ENCODE measurements at regions not wholly inside any gene's neighbourhood (a gene's known extent, or its start where the extent isn't known, plus 50 kb on each side); places are given as distances from the start of the nearest gene placed in this dataset.

GRCh38 chr12:91551242-91551641, 368.6 kb upstream of the DCN start:
- Mint-ChIP-seq H3K4me1 (ENCODE audit: low read depth) (no peaks in the 10 kb centered on the region), H3K4me3 (no peak overlapping the region), H3K27ac (no peak overlapping the region), H3K36me3 (ENCODE audit: low read depth) (no peaks in the 10 kb centered on the region), H3K27me3 (ENCODE audit: low read depth) (peaks cover 7% of the 10 kb centered on the region), H3K9me3 (peaks cover 4% of the 10 kb centered on the region)
- no peak for DNase-seq (ENCODE audit: low spot score)

GRCh38 chr12:91542666-91543065, 360.0 kb upstream of the DCN start:
- no peak for DNase-seq (ENCODE audit: low spot score)
- Mint-ChIP-seq H3K4me3 (no peak overlapping the region), H3K4me1 (ENCODE audit: low read depth) (no peaks in the 10 kb centered on the region), H3K36me3 (ENCODE audit: low read depth) (no peaks in the 10 kb centered on the region), H3K9me3 (peaks cover 4% of the 10 kb centered on the region), H3K27ac (no peak overlapping the region), H3K27me3 (ENCODE audit: low read depth) (peaks cover 1% of the 10 kb centered on the region)

- Mint-ChIP-seq H3K27me3 (ENCODE audit: low read depth) (no peaks in the 10 kb centered on the region), H3K4me3 (no peak overlapping the region), H3K4me1 (ENCODE audit: low read depth) (no peaks in the 10 kb centered on the region), H3K36me3 (ENCODE audit: low read depth) (no peaks in the 10 kb centered on the region), H3K9me3 (peaks cover 2% of the 10 kb centered on the region), H3K27ac (no peak overlapping the region)
- no peak for DNase-seq (ENCODE audit: low spot score)
These were observed 359.4 kb upstream of the DCN start for GRCh38 chr12:91542067-91542466.

GRCh38 chr12:91538418-91538817, 355.8 kb upstream of the DCN start:
- Mint-ChIP-seq H3K27ac (no peak overlapping the region), H3K36me3 (ENCODE audit: low read depth) (no peaks in the 10 kb centered on the region), H3K4me1 (ENCODE audit: low read depth) (no peaks in the 10 kb centered on the region), H3K9me3 (peaks cover 3% of the 10 kb centered on the region), H3K4me3 (no peak overlapping the region), H3K27me3 (ENCODE audit: low read depth) (no peaks in the 10 kb centered on the region)
- DNase-seq (ENCODE audit: low spot score): no peak

- Mint-ChIP-seq H3K27me3 (ENCODE audit: low read depth) (peaks cover 2% of the 10 kb centered on the region), H3K9me3 (peaks cover 3% of the 10 kb centered on the region), H3K4me3 (no peak overlapping the region), H3K27ac (no peak overlapping the region), H3K4me1 (ENCODE audit: low read depth) (no peaks in the 10 kb centered on the region), H3K36me3 (ENCODE audit: low read depth) (no peaks in the 10 kb centered on the region)
- DNase-seq (ENCODE audit: low spot score): no peak
These were observed 350.7 kb upstream of the DCN start for GRCh38 chr12:91533366-91533765.

GRCh38 chr12:91529829-91530228, 347.2 kb upstream of the DCN start:
- H3K4me3 Mint-ChIP-seq: no peak overlapping the region
- peaks cover 3% of the 10 kb centered on the region for H3K9me3 Mint-ChIP-seq
- DNase-seq (ENCODE audit: low spot score): no peak
- peaks cover 2% of the 10 kb centered on the region for H3K27me3 Mint-ChIP-seq (ENCODE audit: low read depth)
- H3K27ac Mint-ChIP-seq: no peak overlapping the region
- H3K4me1 Mint-ChIP-seq (ENCODE audit: low read depth): no peaks in the 10 kb centered on the region
- H3K36me3 Mint-ChIP-seq (ENCODE audit: low read depth): no peaks in the 10 kb centered on the region

GRCh38 chr12:91523831-91524230, 341.2 kb upstream of the DCN start:
- no peaks in the 10 kb centered on the region for H3K9me3 Mint-ChIP-seq
- no peak for DNase-seq (ENCODE audit: low spot score)
- H3K27me3 Mint-ChIP-seq (ENCODE audit: low read depth): no peaks in the 10 kb centered on the region
- H3K4me1 Mint-ChIP-seq (ENCODE audit: low read depth): no peaks in the 10 kb centered on the region
- no peak overlapping the region for H3K4me3 Mint-ChIP-seq
- H3K36me3 Mint-ChIP-seq (ENCODE audit: low read depth): no peaks in the 10 kb centered on the region
- no peak overlapping the region for H3K27ac Mint-ChIP-seq

GRCh38 chr12:91516695-91517047, 334.1 kb upstream of the DCN start:
- Mint-ChIP-seq H3K36me3 (ENCODE audit: low read depth) (no peaks in the 10 kb centered on the region), H3K27ac (no peak overlapping the region), H3K4me1 (ENCODE audit: low read depth) (no peaks in the 10 kb centered on the region), H3K27me3 (ENCODE audit: low read depth) (no peaks in the 10 kb centered on the region), H3K4me3 (no peak overlapping the region), H3K9me3 (peaks cover 4% of the 10 kb centered on the region)
- no peak for DNase-seq (ENCODE audit: low spot score)

GRCh38 chr12:91515944-91516694, 333.5 kb upstream of the DCN start:
- no peak for DNase-seq (ENCODE audit: low spot score)
- no peak overlapping the region for H3K27ac Mint-ChIP-seq
- peaks cover 4% of the 10 kb centered on the region for H3K9me3 Mint-ChIP-seq
- H3K4me1 Mint-ChIP-seq (ENCODE audit: low read depth): no peaks in the 10 kb centered on the region
- no peak overlapping the region for H3K4me3 Mint-ChIP-seq
- H3K27me3 Mint-ChIP-seq (ENCODE audit: low read depth): no peaks in the 10 kb centered on the region
- no peaks in the 10 kb centered on the region for H3K36me3 Mint-ChIP-seq (ENCODE audit: low read depth)

- DNase-seq (ENCODE audit: low spot score): no peak
- no peak overlapping the region for H3K4me3 Mint-ChIP-seq
- no peaks in the 10 kb centered on the region for H3K4me1 Mint-ChIP-seq (ENCODE audit: low read depth)
- no peaks in the 10 kb centered on the region for H3K36me3 Mint-ChIP-seq (ENCODE audit: low read depth)
- peaks cover 4% of the 10 kb centered on the region for H3K9me3 Mint-ChIP-seq
- H3K27ac Mint-ChIP-seq: no peak overlapping the region
- no peaks in the 10 kb centered on the region for H3K27me3 Mint-ChIP-seq (ENCODE audit: low read depth)
These were observed 330.7 kb upstream of the DCN start for GRCh38 chr12:91513313-91513712.

- no peak for DNase-seq (ENCODE audit: low spot score)
- no peaks in the 10 kb centered on the region for H3K9me3 Mint-ChIP-seq
- no peak overlapping the region for H3K4me3 Mint-ChIP-seq
- no peak overlapping the region for H3K27ac Mint-ChIP-seq
- no peaks in the 10 kb centered on the region for H3K27me3 Mint-ChIP-seq (ENCODE audit: low read depth)
- H3K4me1 Mint-ChIP-seq (ENCODE audit: low read depth): no peaks in the 10 kb centered on the region
- H3K36me3 Mint-ChIP-seq (ENCODE audit: low read depth): no peaks in the 10 kb centered on the region
These were observed 329.3 kb upstream of the DCN start for GRCh38 chr12:91511795-91512420.

GRCh38 chr12:91507754-91508153, 325.1 kb upstream of the DCN start:
- Mint-ChIP-seq H3K27me3 (ENCODE audit: low read depth) (no peaks in the 10 kb centered on the region), H3K4me3 (no peak overlapping the region), H3K4me1 (ENCODE audit: low read depth) (no peaks in the 10 kb centered on the region), H3K36me3 (ENCODE audit: low read depth) (no peaks in the 10 kb centered on the region), H3K27ac (no peak overlapping the region), H3K9me3 (no peaks in the 10 kb centered on the region)
- no peak for DNase-seq (ENCODE audit: low spot score)

- Mint-ChIP-seq H3K27me3 (ENCODE audit: low read depth) (no peaks in the 10 kb centered on the region), H3K36me3 (ENCODE audit: low read depth) (no peaks in the 10 kb centered on the region), H3K4me1 (ENCODE audit: low read depth) (no peaks in the 10 kb centered on the region), H3K27ac (no peak overlapping the region), H3K9me3 (no peaks in the 10 kb centered on the region), H3K4me3 (no peak overlapping the region)
- no peak for DNase-seq (ENCODE audit: low spot score)
These were observed 323.8 kb upstream of the DCN start for GRCh38 chr12:91506452-91506851.

- no peaks in the 10 kb centered on the region for H3K9me3 Mint-ChIP-seq
- H3K27me3 Mint-ChIP-seq (ENCODE audit: low read depth): no peaks in the 10 kb centered on the region
- H3K36me3 Mint-ChIP-seq (ENCODE audit: low read depth): no peaks in the 10 kb centered on the region
- H3K4me3 Mint-ChIP-seq: no peak overlapping the region
- no peak overlapping the region for H3K27ac Mint-ChIP-seq
- H3K4me1 Mint-ChIP-seq (ENCODE audit: low read depth): no peaks in the 10 kb centered on the region
- no peak for DNase-seq (ENCODE audit: low spot score)
These were observed 322.4 kb upstream of the DCN start for GRCh38 chr12:91505006-91505405.

- DNase-seq (ENCODE audit: low spot score): no peak
- Mint-ChIP-seq H3K36me3 (ENCODE audit: low read depth) (no peaks in the 10 kb centered on the region), H3K27me3 (ENCODE audit: low read depth) (no peaks in the 10 kb centered on the region), H3K4me1 (ENCODE audit: low read depth) (no peaks in the 10 kb centered on the region), H3K4me3 (no peak overlapping the region), H3K9me3 (no peaks in the 10 kb centered on the region), H3K27ac (no peak overlapping the region)
These were observed 319.6 kb upstream of the DCN start for GRCh38 chr12:91502208-91502607.

Measured in T-helper 2 cell treated with Interferon-gamma antibody and Interleukin-4, amounts not matched to agents 5 μg/mL and 100 μg/mL, for 36 hours (primary cell).